GM18519 (cell line): ENCODE measurements at regions not wholly inside any gene's neighbourhood (a gene's known extent, or its start where the extent isn't known, plus 50 kb on each side); places are given as distances from the start of the nearest gene placed in this dataset.

Experiments used
- ATAC-seq: cut with Tn5 transposase; IDR thresholded peaks from one replicate; pipeline ENCODE4 v1.9.1; 2021; ENCODE audit warnings: mild to moderate bottlenecking, moderate library complexity; ENCODE audit not compliant: unreplicated experiment, low FRiP score

GRCh38 chr10:121025731-121026130 lies 174.6 kb downstream of the WDR11 start:
- no peak for ATAC-seq

- no peak for ATAC-seq
Observed at GRCh38 chr10:121027371-121027770, 176.2 kb downstream of the WDR11 start.

GRCh38 chr10:121032460-121032859 lies 181.3 kb downstream of the WDR11 start:
- ATAC-seq = no peak

- no peak for ATAC-seq
Observed at GRCh38 chr10:121033366-121033765, 182.2 kb downstream of the WDR11 start.

- ATAC-seq = no peak
Observed at GRCh38 chr10:121036431-121036830, 185.3 kb downstream of the WDR11 start.

- no peak for ATAC-seq
Observed at GRCh38 chr10:121041499-121041898, 190.3 kb downstream of the WDR11 start.

- no peak for ATAC-seq
Observed at GRCh38 chr10:121041906-121042305, 190.7 kb downstream of the WDR11 start.

GRCh38 chr10:121042342-121042741 lies 191.2 kb downstream of the WDR11 start:
- ATAC-seq = no peak

GRCh38 chr10:121043124-121043849 lies 192.1 kb downstream of the WDR11 start:
- no peak for ATAC-seq

GRCh38 chr10:121048749-121049148 lies 197.6 kb downstream of the WDR11 start:
- no peak for ATAC-seq

GRCh38 chr10:121049489-121049888 lies 198.3 kb downstream of the WDR11 start:
- no peak for ATAC-seq

GRCh38 chr10:121049923-121050322 lies 198.8 kb downstream of the WDR11 start:
- no peak for ATAC-seq

- ATAC-seq = no peak
Observed at GRCh38 chr10:121051171-121051570, 200.0 kb downstream of the WDR11 start.

GRCh38 chr10:121051696-121052279 lies 200.6 kb downstream of the WDR11 start:
- no peak for ATAC-seq

GRCh38 chr10:121053151-121053550 lies 202.0 kb downstream of the WDR11 start:
- ATAC-seq = no peak

GRCh38 chr10:121054874-121055273 lies 203.7 kb downstream of the WDR11 start:
- ATAC-seq = no peak

GRCh38 chr10:121057269-121057668 lies 206.1 kb downstream of the WDR11 start:
- ATAC-seq = no peak

GRCh38 chr10:121058082-121058481 lies 206.9 kb downstream of the WDR11 start:
- no peak for ATAC-seq

GRCh38 chr10:121059351-121059750 lies 208.2 kb downstream of the WDR11 start:
- no peak for ATAC-seq

- no peak for ATAC-seq
Observed at GRCh38 chr10:121062115-121062514, 211.0 kb downstream of the WDR11 start.

GRCh38 chr10:121063744-121064143 lies 212.6 kb downstream of the WDR11 start:
- no peak for ATAC-seq

GRCh38 chr10:121064491-121064890 lies 213.3 kb downstream of the WDR11 start:
- ATAC-seq = no peak
